SK-N-SH (cell line): ENCODE measurements at regions not wholly inside any gene's neighbourhood (a gene's known extent, or its start where the extent isn't known, plus 50 kb on each side); places are given as distances from the start of the nearest gene placed in this dataset.

Experiments
- CTCF ChIA-PET: fragments of 300-600, 350-600 bp; formaldehyde crosslinking; extraction: SDS; loops from one replicate; lab custom pipeline; 2021; lab: Yijun Ruan, JAX
- POLR2A ChIA-PET: fragments of 350-600 bp; sonication (Branson Sonifier 250); formaldehyde crosslinking; extraction: SDS; loops from one replicate; lab custom pipeline; 2020; ENCODE audit warnings: antibody characterized with exemption, inconsistent platforms; lab: Yijun Ruan, JAX
- DNase-seq: peaks from one replicate; pipeline ENCODE4 v3.0.0; 2012
- H2AFZ ChIP-seq: fragments of 200-600 bp; sonication (generic); 2 replicates; pipeline ENCODE4 v1.8.1; 2016; ENCODE audit warnings: antibody characterized with exemption, mild to moderate bottlenecking, low read depth
- H3F3A ChIP-seq: fragments of 200-600 bp; sonication (generic); replicated peaks from 2 replicates; pipeline ENCODE3; 2016; ENCODE audit warnings: antibody characterized with exemption, mild to moderate bottlenecking; ENCODE audit not compliant: insufficient read depth
- H3K27ac ChIP-seq, 2 experiments: fragments of 200-500 bp in 1 of 2; fragments of 200-600 bp in 1 of 2; sonication (Bioruptor generic) in 1 of 2; sonication (generic), shearing (Covaris generic) in 1 of 2; 2 replicates each; pipeline versions ENCODE4 v1.5.1 to v1.6.1; 2014 to 2016; ENCODE audit warnings: low read depth in 2 of 2, inconsistent platforms in 1 of 2, low read length in 1 of 2, mild to moderate bottlenecking in 1 of 2, mixed read lengths in 1 of 2
- H3K27me3 ChIP-seq: fragments of 200-600 bp; sonication (generic), shearing (Covaris generic); 2 replicates; pipeline ENCODE4 v1.6.1; 2016; ENCODE audit warnings: mixed run types; ENCODE audit not compliant: insufficient read depth
- H3K36me3 ChIP-seq, 2 experiments: fragments of 200-500 bp in 1 of 2; fragments of 200-600 bp in 1 of 2; sonication (Bioruptor generic) in 1 of 2; sonication (generic) in 1 of 2; replicated peaks in 1 of 2; 2 replicates each; pipeline versions ENCODE3 to v1.5.1; 2014 to 2016; ENCODE audit warnings: low read length in 1 of 2, mild to moderate bottlenecking in 1 of 2; ENCODE audit not compliant: insufficient read depth in 2 of 2, control insufficient read depth in 1 of 2
- H3K4me1 ChIP-seq, 2 experiments: fragments of 200-500 bp in 1 of 2; fragments of 200-600 bp in 1 of 2; sonication (Bioruptor generic) in 1 of 2; sonication (generic), shearing (Covaris generic) in 1 of 2; 2 replicates each; pipeline versions ENCODE4 v1.5.1 to v1.6.1; 2014 to 2016; ENCODE audit warnings: low read depth in 1 of 2, low read length in 1 of 2, mixed run types in 1 of 2; ENCODE audit not compliant: insufficient read depth in 2 of 2, control insufficient read depth in 1 of 2
- H3K4me2 ChIP-seq: fragments of 200-600 bp; sonication (generic), shearing (Covaris generic); 2 replicates; pipeline ENCODE4 v1.6.1; 2017; ENCODE audit warnings: mixed run types
- H3K4me3 ChIP-seq, 2 experiments: fragments of 200-500 bp in 1 of 2; fragments of 200-600 bp in 1 of 2; sonication (Bioruptor generic) in 1 of 2; sonication (generic), shearing (Covaris generic) in 1 of 2; 2 replicates each; pipeline versions ENCODE4 v1.5.1 to v1.8.1; 2014 to 2016; ENCODE audit warnings: low read depth in 2 of 2, inconsistent platforms in 1 of 2, low read length in 1 of 2, mild to moderate bottlenecking in 1 of 2, mixed read lengths in 1 of 2, moderate library complexity in 1 of 2
- H3K79me2 ChIP-seq: fragments of 200-600 bp; sonication (generic); 2 replicates; pipeline ENCODE4 v1.8.1; 2017; ENCODE audit warnings: mild to moderate bottlenecking; ENCODE audit not compliant: insufficient read depth
- H3K9ac ChIP-seq: fragments of 200-600 bp; sonication (generic); 2 replicates; pipeline ENCODE4 v1.6.1; 2017; ENCODE audit warnings: mixed run types
- H3K9me2 ChIP-seq: fragments of 200-600 bp; sonication (generic); 2 replicates; pipeline ENCODE4 v1.6.1; 2017; ENCODE audit warnings: mixed run types
- H3K9me3 ChIP-seq: fragments of 200-600 bp; sonication (generic); 2 replicates; pipeline ENCODE4 v1.6.1; 2017; ENCODE audit warnings: mixed run types, mild to moderate bottlenecking, moderate library complexity
- H4K20me1 ChIP-seq: fragments of 200-600 bp; sonication (generic); 2 replicates; pipeline ENCODE4 v1.6.1; 2017; ENCODE audit warnings: mild to moderate bottlenecking, mixed run types; ENCODE audit not compliant: insufficient read depth
- FOXJ3 ChIP-seq: sonication (generic); formaldehyde crosslinking; IDR thresholded peaks from 2 replicates; pipeline ENCODE4 v1.5.1; 2020; ENCODE audit warnings: mild to moderate bottlenecking, missing genetic modification reagents
- FOXM1 ChIP-seq: IDR thresholded peaks from 2 replicates; pipeline ENCODE4 v1.4.0; 2012; ENCODE audit warnings: low read depth, mild to moderate bottlenecking
- GABPA ChIP-seq: IDR thresholded peaks from 2 replicates; pipeline ENCODE4 v1.4.0; 2012; ENCODE audit warnings: low read depth, mild to moderate bottlenecking
- MEF2A ChIP-seq: IDR thresholded peaks from 2 replicates; pipeline ENCODE4 v1.4.0; 2012; ENCODE audit warnings: low read depth, borderline replicate concordance
- MXI1 ChIP-seq: IDR thresholded peaks from 2 replicates; pipeline ENCODE4 v1.6.1; 2012; ENCODE audit warnings: mild to moderate bottlenecking, low read depth, low read length, improper control_type of control experiment
- RAD21 ChIP-seq: IDR thresholded peaks from 2 replicates; pipeline ENCODE4 v1.6.1; 2012; ENCODE audit warnings: mild to moderate bottlenecking, low read length
- SIN3A ChIP-seq: IDR thresholded peaks from 2 replicates; pipeline ENCODE4 v1.6.1; 2012; ENCODE audit warnings: low read depth, mild to moderate bottlenecking, low read length, moderate library complexity, borderline replicate concordance
- SMC3 ChIP-seq: IDR thresholded peaks from 2 replicates; pipeline ENCODE4 v1.6.1; 2012; ENCODE audit warnings: low read depth, low read length, improper control_type of control experiment
- TAF1 ChIP-seq: IDR thresholded peaks from 2 replicates; pipeline ENCODE4 v1.6.1; 2012; ENCODE audit warnings: low read depth, mild to moderate bottlenecking, low read length, moderate library complexity, borderline replicate concordance
- WGBS: methylation state at CpG from one replicate; pipeline ENCODE4 v1.1.6; 2017; ENCODE audit warnings: low lambda C conversion rate; 5-methylcytosine and 5-hydroxymethylcytosine counted together
- TF ChIP-seq, protein P1 (sequence below): IDR thresholded peaks from 2 replicates; pipeline ENCODE4 v1.4.0; 2012; ENCODE audit warnings: low read depth, borderline replicate concordance
- TF ChIP-seq, protein P2 (sequence below): IDR thresholded peaks from 2 replicates; pipeline ENCODE4 v1.6.1; 2012; ENCODE audit warnings: mild to moderate bottlenecking, low read depth, low read length, moderate library complexity
- TF ChIP-seq, protein P3 (sequence below): fragments of 150-350 bp; IDR thresholded peaks from 2 replicates; pipeline ENCODE4 v1.6.1; 2016; ENCODE audit warnings: mild to moderate bottlenecking, low read depth, low read length

DNA sequence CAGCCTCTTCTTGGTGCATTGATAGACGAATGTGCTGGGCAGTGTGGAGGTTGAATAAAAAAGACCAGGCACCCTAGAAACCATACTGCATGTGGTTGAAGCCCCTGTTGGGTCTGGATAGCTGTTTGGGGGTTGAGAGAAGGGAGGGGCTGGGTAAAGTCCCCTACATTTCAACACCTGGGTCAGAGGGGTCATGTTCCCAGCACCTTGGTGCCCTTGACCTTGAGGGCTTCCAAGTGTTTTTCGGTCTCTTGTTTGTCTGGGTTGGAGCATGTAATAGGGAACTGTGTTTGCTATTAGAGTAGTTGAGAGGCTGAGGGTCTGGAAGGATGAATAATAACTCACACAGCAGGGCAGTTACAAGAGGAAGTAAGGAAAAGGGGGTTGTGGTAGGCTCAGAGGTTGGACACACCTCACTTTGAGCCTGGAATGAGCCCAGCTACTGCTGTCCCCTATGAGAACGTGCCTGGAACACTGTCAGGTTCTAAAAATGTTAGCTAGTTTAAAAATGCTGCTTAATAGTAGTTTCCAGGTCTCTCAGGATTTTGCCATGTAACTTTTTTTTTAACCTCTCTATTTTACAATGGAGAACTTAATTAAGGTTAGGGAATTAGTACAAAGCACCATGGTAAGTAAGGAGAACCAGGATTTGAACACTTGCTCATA is 155.2 kb upstream of the SPRY4 start:
- Histone ChIP-seq H3K27me3 (no peaks in the 10 kb centered on the region), H3K4me2 (no peak overlapping the region), H3K4me1 (peaks cover 0 to 12% of the 10 kb centered on the region in 2 experiments; a peak in 3 of 4 replicates), H3K4me3 (no peak overlapping the region), H2AFZ (no peak overlapping the region), H3K9ac (no peak overlapping the region), H3K36me3 (peaks cover 0 to 5% of the 10 kb centered on the region in 2 experiments), H3K27ac (no peak overlapping the region), H3K9me3 (no peaks in the 10 kb centered on the region), H4K20me1 (no peaks in the 10 kb centered on the region), H3K79me2 (no peaks in the 10 kb centered on the region), H3K9me2 (no peaks in the 10 kb centered on the region), H3F3A (no peaks in the 10 kb centered on the region)
- TF ChIP-seq RAD21: no peak
- 76% methylated on average over 3 of the region's 3 CpGs for WGBS
- no peak for DNase-seq
- ChIA-PET CTCF (no interaction called here), POLR2A (no interaction called here)

DNA sequence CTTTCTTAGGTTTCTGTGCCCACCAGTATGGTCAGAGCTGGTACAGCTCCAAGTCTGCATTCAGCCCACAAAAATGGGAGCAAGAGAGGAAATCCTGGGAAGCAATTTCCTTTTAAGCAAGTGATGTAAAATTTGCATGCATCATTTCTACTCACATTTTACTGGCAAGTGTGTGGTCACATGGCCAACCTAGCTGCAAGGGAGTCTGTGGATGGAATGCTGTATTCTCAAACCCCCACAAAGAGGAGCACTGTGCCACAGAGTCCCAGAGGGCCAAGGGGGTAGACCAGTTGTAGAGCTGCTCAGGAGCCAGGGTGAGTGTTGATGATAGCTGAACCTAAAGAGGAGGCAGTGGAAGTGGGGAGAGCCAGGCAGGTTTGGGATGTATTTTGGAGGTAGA is 154.3 kb upstream of the SPRY4 start:
- CTCF ChIA-PET: no interaction called here
- H3K4me1 ChIP-seq: peaks cover 0 to 15% of the 10 kb centered on the region in 2 experiments; a peak in 3 of 4 replicates
- no peaks in the 10 kb centered on the region for H3K9me2 ChIP-seq
- H3K36me3 ChIP-seq: peaks cover 0 to 5% of the 10 kb centered on the region in 2 experiments
- TF ChIP-seq SIN3A: no peak
- no peak overlapping the region for H3K9ac ChIP-seq
- no peak for DNase-seq
- H3K27ac ChIP-seq: no peak overlapping the region
- H4K20me1 ChIP-seq: no peaks in the 10 kb centered on the region
- POLR2A ChIA-PET: no interaction called here
- no peaks in the 10 kb centered on the region for H3K9me3 ChIP-seq
- no peaks in the 10 kb centered on the region for H3K27me3 ChIP-seq
- no peaks in the 10 kb centered on the region for H3K79me2 ChIP-seq
- H3K4me3 ChIP-seq: no peak overlapping the region
- no peaks in the 10 kb centered on the region for H3F3A ChIP-seq
- H3K4me2 ChIP-seq: no peak overlapping the region
- no peak overlapping the region for H2AFZ ChIP-seq

DNA sequence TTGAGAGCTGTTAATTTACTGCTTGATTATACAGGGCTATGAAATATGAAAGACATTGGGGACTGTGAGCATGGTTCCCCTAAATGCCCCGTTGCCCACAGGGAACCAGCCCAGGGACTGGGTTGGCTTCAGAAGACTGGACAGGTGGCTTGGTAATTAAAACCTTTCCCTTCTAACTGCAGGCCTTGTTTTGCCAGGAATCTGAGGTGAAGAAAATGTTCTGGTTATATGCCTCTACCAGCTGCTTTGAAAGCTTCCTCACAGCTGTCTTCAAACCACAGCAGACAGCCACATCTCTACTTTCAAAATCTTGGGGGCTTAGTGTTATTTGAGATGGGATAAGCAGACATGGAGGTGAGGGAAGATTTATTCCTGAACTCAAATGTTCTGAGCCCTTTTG is 153.3 kb upstream of the SPRY4 start:
- Histone ChIP-seq H3K79me2 (no peaks in the 10 kb centered on the region), H2AFZ (no peak overlapping the region), H3K36me3 (peaks cover 0 to 5% of the 10 kb centered on the region in 2 experiments), H3K4me1 (peaks cover 0 to 8% of the 10 kb centered on the region in 2 experiments; a peak in 2 of 4 replicates), H3K9me3 (no peaks in the 10 kb centered on the region), H4K20me1 (no peaks in the 10 kb centered on the region), H3F3A (peaks cover 3% of the 10 kb centered on the region), H3K4me3 (no peak overlapping the region), H3K27me3 (no peaks in the 10 kb centered on the region), H3K27ac (no peak overlapping the region), H3K9ac (no peak overlapping the region), H3K9me2 (no peaks in the 10 kb centered on the region), H3K4me2 (no peak overlapping the region)
- TF ChIP-seq FOXM1 (no peak), TAF1 (no peak), MXI1 (no peak), SMC3 (no peak), MEF2A (no peak), GABPA (no peak), FOXJ3 (no peak), SIN3A (no peak)
- TF ChIP-seq, protein P1, sequence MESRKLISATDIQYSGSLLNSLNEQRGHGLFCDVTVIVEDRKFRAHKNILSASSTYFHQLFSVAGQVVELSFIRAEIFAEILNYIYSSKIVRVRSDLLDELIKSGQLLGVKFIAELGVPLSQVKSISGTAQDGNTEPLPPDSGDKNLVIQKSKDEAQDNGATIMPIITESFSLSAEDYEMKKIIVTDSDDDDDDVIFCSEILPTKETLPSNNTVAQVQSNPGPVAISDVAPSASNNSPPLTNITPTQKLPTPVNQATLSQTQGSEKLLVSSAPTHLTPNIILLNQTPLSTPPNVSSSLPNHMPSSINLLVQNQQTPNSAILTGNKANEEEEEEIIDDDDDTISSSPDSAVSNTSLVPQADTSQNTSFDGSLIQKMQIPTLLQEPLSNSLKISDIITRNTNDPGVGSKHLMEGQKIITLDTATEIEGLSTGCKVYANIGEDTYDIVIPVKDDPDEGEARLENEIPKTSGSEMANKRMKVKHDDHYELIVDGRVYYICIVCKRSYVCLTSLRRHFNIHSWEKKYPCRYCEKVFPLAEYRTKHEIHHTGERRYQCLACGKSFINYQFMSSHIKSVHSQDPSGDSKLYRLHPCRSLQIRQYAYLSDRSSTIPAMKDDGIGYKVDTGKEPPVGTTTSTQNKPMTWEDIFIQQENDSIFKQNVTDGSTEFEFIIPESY: no peak
- TF ChIP-seq, protein P2, sequence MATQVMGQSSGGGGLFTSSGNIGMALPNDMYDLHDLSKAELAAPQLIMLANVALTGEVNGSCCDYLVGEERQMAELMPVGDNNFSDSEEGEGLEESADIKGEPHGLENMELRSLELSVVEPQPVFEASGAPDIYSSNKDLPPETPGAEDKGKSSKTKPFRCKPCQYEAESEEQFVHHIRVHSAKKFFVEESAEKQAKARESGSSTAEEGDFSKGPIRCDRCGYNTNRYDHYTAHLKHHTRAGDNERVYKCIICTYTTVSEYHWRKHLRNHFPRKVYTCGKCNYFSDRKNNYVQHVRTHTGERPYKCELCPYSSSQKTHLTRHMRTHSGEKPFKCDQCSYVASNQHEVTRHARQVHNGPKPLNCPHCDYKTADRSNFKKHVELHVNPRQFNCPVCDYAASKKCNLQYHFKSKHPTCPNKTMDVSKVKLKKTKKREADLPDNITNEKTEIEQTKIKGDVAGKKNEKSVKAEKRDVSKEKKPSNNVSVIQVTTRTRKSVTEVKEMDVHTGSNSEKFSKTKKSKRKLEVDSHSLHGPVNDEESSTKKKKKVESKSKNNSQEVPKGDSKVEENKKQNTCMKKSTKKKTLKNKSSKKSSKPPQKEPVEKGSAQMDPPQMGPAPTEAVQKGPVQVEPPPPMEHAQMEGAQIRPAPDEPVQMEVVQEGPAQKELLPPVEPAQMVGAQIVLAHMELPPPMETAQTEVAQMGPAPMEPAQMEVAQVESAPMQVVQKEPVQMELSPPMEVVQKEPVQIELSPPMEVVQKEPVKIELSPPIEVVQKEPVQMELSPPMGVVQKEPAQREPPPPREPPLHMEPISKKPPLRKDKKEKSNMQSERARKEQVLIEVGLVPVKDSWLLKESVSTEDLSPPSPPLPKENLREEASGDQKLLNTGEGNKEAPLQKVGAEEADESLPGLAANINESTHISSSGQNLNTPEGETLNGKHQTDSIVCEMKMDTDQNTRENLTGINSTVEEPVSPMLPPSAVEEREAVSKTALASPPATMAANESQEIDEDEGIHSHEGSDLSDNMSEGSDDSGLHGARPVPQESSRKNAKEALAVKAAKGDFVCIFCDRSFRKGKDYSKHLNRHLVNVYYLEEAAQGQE: no peak
- TF ChIP-seq, protein P3, sequence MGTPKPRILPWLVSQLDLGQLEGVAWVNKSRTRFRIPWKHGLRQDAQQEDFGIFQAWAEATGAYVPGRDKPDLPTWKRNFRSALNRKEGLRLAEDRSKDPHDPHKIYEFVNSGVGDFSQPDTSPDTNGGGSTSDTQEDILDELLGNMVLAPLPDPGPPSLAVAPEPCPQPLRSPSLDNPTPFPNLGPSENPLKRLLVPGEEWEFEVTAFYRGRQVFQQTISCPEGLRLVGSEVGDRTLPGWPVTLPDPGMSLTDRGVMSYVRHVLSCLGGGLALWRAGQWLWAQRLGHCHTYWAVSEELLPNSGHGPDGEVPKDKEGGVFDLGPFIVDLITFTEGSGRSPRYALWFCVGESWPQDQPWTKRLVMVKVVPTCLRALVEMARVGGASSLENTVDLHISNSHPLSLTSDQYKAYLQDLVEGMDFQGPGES: no peak
- CTCF ChIA-PET: interaction anchor here (0.5 to 1.3 kb wide), 2 partner anchors 12 to 99 kb away, joined by 3 read pairs; no protein-coding TSS in a partner anchor
- WGBS: 71% methylated on average over 1 of the region's 1 CpG
- no peak for DNase-seq
- POLR2A ChIA-PET: no interaction called here
